NCI-H2107 treated with DMSO at 0.1 percent for 48 hours (cell line): ENCODE measurements at regions not wholly inside any gene's neighbourhood (a gene's known extent, or its start where the extent isn't known, plus 50 kb on each side); places are given as distances from the start of the nearest gene placed in this dataset.

ENCODE experiments used
- DNase-seq: peaks from one replicate; lab custom pipeline; 2025; ENCODE audit not compliant: unreplicated experiment; lab: John Stamatoyannopoulos, UW

DNA sequence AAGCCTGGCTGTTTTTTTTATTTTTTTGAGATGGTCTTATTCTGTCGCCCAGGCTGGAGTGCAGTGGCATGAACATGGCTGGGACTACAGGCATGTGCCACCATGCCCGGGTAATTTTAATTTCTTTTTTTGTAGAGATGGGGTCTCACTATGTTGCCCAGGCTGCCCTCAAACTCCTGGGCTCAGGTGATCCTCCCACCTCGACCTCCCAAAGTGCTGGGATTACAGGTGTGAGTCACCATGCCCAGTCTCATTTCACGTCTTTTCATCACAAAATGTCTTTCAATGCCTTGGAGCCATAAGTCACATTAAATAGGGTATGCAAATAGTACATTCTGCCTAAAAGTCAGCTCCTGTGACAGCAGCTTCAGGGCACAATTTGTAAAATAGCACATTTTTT lies 52.8 kb downstream of the SOX2 start:
- DNase-seq = no peak

DNA sequence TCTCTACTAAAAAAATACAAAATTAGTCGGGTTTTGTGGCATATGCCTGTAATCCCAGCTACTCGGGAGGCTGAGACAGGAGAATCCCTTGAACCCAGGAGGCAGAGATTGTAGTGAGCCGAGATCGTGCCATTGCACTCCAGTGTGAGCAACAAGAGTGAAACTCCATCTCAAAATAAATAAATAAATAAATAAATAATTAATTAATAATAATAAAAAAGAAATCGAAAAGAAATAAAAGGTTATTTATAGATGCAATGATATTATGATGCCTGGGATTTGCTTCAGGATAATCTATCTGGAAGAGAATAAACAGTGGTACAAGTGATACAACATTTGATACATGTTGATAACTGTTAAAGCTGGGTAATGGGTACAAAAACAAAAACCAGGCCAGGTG lies 58.6 kb downstream of the SOX2 start:
- no peak for DNase-seq

DNA sequence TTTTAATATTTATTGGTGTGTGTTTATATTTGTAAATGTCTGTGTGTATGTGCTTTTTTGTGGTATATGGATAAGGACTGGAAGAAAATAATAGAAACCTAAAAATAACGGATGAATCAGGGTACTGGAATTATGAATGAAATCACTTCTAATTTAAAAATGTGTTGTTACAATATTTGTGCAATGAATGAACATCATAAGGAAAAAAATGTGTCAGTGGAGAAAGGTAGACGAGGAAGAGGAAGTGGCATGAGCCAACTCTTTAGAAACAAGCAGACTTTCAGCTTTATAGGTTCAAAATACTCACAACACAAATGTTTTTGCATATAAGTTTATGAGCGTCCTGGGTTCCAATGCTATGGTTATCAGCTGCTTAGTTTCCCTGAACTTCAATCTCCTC lies 59.4 kb downstream of the SOX2 start:
- no peak for DNase-seq

DNA sequence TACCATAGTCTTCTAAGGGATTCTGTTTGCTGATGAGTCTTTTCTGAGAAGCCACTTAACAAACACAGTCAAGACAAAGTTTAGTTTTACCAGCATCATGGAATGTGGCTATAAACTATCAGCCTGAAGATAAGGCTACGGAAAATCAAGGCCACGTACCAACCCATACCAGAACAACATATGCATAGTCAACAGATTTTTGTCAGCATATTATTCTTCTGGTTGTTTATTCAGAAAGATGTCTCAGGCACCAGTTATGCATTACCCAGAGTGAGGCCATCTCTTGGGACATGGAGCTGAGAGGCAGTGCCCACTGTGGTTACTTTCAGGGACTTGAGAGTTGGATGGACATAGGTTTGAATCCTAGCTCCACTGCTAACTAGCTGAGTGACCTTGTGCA lies 60.4 kb downstream of the SOX2 start:
- no peak for DNase-seq

DNA sequence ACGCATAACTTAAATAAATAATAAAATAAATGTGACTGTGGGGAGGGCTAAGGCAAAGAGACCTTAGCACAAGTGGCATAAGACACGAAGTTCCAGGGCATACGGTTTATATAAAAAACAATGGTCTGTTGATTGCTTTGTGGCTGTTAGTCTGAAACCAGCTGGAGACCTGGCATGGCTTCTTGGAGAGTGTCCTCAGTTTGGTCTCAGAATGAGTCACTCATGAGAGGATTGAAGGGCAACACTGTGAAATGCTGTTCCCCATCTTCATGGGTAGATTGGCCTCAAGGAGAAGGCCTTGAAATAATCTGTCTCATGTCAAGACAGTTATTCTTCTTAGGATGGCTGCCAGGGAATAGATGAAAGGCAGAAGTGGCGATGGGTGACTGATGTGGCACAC lies 62.2 kb downstream of the SOX2 start:
- DNase-seq = no peak

DNA sequence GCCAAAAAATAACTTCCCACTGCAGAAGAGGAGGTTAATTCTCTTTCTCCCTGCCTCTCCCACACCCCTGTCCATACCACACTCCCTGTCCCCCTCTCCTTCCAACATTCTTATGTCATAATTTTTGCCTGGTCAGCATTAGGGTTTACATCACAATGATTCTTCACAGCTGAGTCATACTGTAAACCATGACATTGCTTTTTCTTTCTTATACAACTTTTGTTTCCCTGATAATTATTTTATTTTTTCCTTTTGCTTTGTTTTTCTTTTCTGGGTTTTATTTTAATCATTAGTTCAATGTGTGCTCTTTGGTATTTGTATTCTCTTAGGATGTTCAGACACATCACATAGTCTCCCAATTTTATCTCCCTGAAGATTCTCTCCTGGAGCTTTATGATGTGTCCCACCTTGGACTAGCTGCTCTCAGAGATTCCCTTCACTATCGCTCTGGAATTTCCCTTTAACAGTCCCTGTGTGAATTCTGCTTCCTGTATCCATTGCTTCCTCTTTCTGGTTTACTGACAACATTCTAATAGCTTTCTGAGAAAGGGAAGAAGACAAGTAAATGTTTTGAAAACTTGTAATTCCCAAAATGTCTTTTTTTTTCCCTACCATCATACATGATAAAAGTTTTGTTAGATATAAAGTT lies 70.7 kb downstream of the SOX2 start:
- DNase-seq = no peak

DNA sequence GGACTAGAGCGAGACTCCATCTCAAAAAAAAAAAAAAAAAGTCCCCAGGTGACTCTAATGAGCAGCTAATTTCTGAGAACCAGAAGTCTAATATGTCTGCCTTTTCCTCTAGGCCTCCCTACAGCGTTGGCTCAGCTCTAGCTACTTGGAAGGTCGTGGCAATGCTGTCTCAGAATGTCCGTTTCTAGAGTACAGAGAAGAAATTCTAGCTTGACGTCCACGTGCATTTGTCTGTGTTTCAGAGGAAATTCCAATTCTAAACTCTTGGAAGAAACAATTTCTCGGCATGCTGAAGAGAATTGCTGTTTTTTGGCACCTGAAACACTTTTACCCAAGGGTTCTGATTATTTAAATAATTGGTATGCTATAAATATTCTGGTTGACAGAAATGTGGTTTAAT lies 78.8 kb downstream of the SOX2 start:
- no peak for DNase-seq

DNA sequence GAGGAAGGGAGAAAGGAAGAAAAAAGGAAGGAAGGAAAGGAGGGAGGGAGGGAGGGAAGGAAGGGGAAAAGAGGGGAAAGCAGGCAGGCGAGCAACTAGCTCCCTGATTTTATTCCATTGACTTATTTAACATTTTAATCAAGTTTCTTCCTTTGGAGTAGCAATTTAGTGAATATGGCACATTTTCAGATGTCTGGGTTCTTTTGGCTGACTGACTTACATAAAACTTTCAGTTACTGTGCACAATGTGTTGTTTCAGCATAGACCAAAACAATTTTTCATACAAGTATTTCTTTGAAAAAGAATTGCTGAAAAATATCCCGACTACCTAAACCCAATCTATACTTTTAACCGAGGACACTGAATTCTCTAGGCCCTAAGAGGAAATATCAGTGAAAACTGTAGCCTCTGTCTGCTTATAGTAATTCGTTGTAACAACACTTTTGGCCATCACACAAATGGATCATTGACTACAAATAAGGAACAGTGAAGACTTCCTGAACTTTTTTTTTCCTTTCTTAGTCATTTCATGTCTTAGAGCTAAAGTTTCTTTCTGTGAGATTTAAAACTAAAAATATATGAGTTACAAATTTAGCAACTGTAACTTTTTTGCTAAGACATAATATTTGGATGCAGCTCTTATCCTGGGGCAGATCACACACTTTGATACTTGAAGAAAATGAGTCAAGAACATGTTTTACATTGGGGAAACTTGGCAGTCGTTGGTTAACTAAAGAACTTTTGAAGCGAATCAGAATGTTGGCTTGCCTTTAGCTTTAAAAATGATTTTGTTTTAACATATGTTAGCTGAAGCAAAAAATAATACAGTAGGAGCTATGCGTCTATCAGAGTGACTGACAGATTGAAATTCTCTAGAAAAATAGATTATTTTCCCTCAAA lies 79.6 kb downstream of the SOX2 start:
- no peak for DNase-seq

DNA sequence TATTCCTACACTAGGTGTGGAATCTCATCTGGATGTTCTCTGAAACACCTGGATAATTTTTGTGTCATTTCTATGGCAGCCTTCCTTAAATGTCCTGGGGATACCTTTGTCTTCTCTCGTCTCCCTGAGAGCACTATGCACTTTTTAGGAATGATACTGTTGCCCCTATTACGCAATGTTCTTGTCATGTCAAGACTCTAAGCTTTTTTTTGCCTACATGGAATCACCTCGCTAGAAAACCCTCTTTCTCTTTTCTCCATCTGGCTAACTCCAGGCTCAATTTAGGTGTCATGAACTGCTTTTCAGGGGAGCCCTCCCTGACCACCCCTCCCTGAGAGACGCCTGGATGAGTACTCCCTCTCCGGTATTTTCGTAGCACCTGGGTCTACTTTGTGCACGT lies 81.3 kb downstream of the SOX2 start:
- no peak for DNase-seq

DNA sequence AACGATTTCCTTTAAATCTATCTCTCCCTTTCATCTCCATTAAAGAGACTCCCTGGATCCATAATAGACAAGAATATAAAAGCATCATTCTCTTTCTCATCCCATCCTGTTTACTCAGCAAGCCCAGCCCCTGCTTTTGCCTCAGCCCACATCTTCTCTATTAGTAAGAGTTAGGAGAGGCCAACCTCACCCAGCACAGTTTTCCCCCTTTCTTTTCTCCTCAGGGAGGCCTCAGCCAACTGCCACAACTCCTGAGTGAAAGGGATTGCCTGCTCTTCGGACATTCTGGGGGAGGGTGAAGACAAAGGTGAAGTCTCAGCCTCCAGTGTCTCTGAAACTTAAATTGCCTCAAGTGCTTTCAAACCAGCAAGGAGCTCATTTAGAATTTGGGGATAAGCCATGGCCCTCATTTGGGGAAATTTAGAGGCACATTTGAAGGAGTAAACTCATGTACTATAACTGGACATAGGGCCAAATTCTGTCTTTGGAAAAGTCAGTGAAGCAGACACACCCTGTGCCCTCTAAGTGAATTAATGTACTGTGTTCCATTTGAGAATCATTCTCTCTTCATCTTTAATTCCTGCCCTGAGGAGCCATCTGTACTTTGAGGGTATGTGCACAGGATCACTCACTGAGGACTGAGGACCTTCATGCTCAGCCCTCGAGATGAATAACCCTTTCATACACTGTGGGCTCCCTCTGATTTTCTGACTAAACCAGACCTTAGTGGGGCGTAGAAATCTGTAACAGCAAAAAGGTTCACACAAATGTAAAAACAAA lies 82.5 kb downstream of the SOX2 start:
- no peak for DNase-seq

DNA sequence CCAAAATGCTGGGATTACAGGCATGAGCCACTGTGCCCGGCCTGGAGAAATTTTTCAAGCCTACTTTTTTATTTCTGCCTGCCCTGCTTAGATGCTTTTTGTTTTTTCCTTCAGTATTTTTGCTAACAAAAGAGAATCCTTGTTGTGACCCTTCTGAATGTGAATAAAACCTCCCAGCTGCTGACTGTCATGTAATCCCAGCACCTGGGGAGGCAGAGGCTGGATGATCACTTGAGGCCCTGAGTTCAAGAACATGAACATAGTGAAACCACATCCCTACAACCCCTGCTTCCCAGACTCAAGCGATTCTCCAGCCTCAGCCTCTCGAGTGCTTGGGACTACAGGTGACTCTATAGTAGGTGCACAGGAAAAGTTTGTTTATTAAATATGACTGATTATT lies 84.9 kb downstream of the SOX2 start:
- DNase-seq = no peak

DNA sequence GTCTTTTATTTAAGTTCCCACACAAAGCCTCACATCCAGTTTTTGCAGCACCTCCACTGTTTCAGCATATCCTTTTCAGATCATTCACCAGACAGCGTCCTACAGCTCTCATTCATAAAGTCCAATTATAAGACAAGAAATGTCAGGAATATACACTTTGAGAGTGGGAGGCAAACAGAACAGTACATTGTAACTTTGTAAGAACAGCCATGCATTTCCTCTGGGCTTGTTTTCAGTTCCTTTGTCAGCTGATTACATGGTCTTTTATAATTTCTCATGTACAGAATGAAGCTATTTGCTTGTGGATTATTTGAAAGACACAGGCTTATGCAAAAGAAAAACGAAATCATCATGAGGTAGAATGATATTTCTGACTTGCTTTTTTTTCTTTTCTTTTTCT lies 85.7 kb downstream of the SOX2 start:
- no peak for DNase-seq

DNA sequence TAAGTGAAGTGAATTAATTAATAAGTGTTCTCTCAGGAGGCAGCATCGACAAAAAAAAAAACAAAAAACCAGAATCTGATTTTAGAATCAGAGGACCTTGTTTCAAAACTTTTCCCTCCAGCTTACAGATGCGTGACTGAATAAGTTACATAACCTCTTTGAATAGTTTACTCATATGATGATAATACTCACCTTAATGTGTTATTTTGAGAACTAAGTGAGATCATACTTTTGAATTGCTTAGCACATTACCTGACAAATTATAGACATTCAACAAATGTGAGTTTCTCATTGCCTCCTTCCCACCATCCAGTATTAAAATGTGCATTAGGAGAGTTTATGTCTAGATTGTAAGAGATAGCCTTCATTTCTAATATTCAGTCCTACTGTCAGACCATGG lies 94.0 kb downstream of the SOX2 start:
- no peak for DNase-seq

DNA sequence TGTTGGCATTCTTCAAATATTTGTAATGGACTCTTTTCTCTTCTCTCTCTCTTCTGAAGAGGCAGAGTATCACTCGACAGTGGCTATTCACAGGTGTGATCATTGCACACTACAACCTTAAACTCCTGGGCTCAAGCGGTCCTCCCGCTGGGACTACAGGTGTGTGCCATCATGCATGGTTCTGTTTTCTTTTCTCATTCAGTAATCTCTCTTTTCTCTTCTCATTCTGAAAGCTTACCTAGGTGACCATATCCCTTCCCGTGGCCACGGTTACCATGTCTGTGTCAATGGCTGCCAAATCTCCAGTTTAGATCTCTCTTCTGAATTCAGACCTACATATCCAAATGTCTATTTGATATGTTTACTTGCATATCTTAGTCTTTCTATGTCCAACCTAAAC lies 96.3 kb downstream of the SOX2 start:
- no peak for DNase-seq

DNA sequence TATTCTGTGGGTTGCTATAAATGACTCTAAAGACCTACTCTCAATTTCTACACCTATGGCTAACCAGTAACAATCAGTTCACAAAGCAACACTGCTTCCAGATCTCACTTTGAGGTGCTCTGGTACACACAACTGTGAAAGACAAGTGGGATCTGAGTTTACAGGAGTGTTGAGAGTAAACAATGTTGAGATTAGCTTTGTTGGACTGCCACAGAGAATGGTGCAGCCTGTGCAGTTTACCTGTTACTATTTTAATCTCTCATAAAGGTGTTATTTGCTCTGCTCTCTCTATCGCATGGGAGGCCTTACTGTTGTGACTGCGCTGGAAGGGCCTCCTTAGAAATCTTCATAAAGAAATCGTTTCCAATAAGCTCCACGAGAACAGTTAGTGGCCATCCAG lies 112.0 kb downstream of the SOX2 start:
- DNase-seq = peak; percentile 58

DNA sequence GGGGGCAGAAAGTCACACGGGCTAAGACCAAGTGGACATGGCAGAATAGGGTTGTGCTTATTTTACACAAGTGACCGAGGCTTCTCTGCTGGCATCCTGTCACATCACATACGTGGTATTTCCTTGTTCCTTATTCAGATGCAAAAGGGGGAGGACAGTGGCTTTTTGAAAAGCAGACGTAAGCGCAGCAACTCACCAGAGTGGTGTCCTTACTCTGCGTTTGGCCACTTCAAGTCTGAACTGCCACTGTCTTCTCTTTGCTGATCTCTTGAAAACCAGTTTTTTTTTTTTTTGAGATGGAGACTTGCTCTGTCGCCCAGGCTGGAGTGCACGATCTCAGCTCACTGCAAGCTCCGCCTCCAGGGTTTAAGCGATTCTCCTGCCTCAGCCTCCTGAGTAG lies 113.2 kb downstream of the SOX2 start:
- DNase-seq = no peak

DNA sequence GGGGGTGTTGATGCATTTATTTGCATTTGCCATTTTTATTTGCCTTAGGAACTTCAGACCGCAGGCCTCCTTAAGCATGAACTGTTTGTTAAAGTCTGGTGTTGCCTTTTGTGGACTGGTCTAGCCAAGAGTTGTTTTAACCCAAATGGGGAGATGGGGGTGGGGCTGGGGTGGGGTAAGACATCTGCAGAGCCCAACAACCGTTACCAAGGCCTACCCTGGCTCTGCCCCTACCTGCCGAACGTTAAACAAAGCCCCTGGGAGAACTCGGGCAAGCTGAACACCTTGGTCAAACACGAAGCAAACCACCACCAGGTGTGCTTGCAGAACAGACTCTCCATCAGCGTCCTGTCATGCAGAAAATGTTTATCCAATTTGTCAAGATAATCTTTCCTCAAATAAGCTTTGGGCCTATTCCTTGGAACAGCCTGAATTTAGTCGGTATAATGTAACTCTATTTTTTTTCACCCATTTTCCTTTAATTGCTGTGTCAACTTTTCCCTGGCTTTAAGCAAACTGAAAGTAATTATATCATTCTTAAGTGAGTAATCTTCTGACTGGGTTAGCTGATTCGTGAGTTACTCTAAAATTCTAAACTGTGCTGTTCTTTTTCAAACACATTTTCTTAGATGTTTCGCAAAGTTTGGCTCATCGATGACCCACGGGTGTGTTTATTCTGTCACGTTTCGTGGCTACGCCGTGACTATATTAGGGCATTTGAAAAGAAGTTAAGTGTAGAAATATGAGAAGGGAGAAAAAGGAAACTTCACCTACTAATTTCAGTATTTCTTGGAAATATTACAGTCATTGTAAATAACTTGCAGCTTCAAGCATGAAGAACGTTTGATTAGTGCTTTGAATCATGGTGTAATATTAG lies 127.6 kb downstream of the SOX2 start:
- peak; percentile 99 for DNase-seq

DNA sequence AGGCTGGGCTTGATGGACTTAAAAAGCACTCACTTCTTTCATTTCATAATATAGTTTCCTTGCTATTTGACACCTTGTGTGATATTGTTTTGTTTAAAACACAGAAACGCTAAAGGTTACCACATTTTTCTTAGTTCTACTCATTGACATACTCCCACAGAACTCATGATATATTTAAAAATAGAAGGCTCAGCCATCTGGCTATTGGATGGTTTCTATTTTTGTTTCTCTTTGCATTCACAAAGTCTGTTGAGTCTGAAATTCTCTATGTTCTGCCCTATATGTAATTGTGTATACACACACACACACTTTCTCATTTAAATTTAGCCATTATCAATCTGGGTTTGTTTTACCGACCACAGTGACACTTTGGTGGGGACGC lies 128.2 kb downstream of the SOX2 start:
- peak; percentile 80 for DNase-seq

DNA sequence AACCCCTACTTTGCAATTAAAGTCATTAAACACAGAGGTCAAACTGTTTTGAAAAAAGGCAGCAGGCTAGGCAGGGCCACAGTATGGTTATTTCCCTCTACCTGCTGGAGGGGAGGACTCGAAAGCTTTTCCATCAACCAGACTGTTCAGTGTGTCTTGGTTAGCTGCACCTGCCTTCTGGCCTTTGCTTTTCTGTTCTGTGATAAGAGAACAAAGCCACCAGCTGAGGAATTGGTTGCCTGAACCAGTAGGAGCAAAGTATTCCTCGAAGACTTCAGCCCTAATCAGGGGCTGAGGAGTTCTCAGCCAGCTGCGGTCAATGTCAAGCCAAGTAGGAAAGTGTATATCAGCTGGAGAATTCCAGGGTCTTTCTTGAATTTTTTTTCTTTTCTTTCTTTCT lies 132.5 kb downstream of the SOX2 start:
- peak; percentile 85 for DNase-seq

DNA sequence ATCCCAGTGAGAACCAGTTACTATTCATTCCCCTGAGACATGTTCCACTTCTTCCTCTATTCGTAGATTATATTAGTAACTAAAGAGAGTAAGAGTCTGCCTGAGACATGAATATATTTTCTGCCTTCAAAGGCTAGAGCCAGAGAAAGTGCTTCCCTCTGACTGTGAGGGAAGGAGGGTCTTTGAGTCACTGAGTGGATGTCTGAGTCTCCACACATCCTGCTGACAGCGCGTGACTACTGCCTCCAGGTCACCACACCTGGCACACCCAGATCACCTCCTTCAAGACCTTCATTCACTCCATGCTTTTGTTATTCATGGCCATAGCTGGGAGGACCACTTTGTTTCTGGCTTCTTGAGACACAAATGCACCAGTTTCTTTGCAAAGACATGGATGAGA lies 135.6 kb downstream of the SOX2 start:
- no peak for DNase-seq

DNA sequence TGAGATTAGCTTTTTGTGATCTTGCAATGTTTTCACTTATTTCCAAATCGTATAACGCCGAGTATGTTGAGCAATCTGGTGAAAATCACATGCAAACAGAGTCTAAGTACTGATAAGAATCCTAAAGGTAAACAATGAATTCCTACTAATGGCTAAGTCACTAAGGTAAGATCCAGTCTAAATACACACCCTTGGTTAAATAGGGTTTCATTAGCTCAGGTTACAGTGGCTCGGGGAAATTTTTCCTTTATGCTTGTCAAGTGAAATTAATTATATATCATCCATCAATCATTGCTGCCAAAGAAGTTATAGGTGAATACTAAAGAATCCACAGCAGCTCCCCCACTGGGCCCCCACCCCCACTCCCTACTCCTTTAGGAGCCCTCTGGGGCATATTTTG lies 139.3 kb downstream of the SOX2 start:
- peak; percentile 91 for DNase-seq
